ENCODE measurements at regions not wholly inside any gene's neighbourhood (a gene's known extent, or its start where the extent isn't known, plus 50 kb on each side); places are given as distances from the start of the nearest gene placed in this dataset.

DNA sequence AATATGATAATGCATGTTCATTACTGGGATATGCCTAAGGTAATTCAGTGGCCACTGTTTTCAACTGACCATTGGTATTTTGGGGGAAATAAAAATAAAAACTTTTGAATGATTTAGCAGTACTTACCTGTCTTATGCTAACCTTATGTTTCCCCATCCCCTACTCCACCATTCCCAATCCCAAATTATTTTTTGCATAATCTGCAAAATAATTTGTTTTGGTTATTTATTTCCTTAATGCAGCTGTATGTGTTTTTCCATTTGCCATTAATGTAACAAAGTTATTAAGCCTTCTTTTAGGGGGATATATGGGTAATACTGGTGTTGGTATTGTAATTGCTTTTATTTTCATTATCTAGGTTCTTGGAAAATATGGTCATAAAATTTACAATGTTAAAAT is 213.9 kb upstream of the GULP1 start:
- no peak for TF ChIP-seq EZH2 (IDR thresholded peaks at IDR 0.05; ENCODE audit: borderline replicate concordance, low read depth, low read length, poor library complexity, severe bottlenecking)
- TF ChIP-seq, protein P1, sequence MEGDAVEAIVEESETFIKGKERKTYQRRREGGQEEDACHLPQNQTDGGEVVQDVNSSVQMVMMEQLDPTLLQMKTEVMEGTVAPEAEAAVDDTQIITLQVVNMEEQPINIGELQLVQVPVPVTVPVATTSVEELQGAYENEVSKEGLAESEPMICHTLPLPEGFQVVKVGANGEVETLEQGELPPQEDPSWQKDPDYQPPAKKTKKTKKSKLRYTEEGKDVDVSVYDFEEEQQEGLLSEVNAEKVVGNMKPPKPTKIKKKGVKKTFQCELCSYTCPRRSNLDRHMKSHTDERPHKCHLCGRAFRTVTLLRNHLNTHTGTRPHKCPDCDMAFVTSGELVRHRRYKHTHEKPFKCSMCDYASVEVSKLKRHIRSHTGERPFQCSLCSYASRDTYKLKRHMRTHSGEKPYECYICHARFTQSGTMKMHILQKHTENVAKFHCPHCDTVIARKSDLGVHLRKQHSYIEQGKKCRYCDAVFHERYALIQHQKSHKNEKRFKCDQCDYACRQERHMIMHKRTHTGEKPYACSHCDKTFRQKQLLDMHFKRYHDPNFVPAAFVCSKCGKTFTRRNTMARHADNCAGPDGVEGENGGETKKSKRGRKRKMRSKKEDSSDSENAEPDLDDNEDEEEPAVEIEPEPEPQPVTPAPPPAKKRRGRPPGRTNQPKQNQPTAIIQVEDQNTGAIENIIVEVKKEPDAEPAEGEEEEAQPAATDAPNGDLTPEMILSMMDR (conservative IDR thresholded peaks at IDR 0.05; ENCODE audit: low read depth, low read length), result no peak

Data from A673 (cell line).